ENCODE measurements at regions not wholly inside any gene's neighbourhood (a gene's known extent, or its start where the extent isn't known, plus 50 kb on each side); places are given as distances from the start of the nearest gene placed in this dataset.

DNA sequence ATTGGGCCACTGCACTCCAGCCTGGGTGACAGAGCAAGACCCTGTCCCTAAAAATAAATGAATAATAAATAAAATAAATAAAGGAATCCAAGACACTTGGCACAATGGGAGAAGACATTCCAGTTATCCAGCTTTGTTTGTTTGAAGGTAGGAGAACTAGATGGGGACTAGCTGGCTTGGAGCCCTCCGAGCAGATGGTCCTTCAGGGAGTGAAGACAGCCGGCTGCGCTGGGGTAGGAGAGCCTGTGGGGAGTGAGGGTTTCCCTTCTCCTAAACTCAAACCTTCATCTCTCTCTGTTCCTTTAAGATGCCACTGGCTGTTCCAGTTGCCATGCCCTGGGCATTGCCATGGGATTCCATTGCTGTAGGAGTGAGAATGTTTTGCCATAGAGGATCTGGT is 120.6 kb downstream of the NAV1 start:
- DNase-seq (ENCODE audit: low read depth): no peak

DNA sequence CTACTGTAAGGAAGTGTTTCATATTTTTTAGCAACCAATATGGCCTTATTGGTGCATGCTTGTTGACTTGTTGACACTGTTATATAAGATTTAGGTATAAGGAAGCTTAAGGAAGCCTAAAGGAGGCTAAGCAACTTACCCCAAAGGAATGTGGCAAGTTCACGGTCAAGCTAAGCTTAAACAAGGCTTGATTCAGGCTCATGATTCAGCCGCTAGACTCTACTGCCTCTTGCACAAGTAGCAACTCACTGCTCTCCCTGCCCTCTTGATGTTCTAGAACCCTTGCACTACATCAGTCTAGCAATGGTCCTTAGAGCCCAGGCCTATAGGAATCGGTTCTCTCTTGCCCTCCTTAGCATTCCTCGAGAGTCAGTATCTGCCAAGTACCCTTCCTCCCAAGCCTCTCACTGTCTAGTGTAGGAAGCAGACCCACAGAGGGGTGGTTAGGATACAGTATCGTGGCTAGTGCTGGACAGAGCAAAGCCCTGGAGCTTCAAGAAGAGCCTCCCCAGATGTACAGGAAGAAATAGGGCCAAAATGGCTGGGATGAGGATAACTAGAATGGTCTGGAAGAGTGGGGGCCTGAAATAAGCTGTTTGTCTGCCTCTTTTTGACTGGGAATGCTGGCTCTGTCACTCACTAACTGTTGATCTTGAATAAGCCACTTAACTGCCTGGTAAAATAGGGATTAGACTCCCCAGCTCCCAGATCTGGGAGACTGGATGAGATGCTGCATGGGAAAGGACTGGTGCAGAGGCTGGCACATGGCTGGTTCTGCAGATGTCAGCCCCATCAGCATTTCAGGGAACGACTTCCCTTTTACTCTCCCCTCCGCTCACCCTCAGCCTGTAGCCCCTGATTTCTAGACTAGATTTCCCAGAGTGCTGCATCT is 122.2 kb downstream of the NAV1 start:
- DNase-seq (ENCODE audit: low read depth): no peak

DNA sequence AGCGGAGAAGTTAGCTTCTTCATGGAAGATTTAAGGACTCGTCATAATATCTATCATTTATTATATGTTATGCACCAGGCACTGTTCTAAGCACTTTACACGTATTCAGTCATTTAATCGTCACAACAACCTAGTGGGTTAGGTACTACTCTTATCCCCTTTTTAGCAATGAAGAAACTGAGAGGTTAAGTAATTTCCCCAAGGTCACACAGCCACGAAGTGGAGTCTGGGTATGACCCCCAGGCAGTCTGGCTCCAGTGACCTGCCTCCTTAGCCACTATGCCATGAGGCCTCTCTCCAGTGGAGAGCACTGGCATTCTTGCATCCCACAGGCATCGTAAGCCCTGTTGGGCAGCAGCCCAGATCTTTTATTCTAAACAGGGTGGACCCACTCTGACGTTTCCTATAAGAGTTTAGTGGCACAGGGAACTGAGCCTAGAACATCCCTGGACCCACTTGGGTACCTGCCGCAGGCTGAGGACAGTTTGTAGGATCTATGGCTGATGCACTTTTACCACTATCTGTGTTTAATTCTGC is 123.0 kb downstream of the NAV1 start:
- no peak for DNase-seq (ENCODE audit: low read depth)

DNA sequence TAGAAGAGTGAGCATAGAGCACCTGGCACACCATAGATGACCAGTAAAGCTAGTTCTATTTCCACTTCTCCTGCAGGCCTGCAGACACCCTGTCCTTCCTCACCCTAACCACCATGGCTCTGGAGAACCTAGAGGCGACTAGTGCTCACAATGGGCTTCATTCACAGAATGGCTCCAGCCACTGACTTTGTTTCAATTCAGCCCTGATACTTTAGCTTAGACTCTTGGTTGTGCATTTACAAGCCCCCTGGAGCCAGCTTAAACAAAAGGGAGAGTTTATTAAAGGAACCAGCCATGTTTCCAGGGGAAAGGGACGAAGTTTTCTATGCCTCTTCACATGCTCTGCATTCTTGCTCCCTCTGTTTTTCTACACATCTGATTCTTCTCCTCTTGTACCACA is 123.7 kb downstream of the NAV1 start:
- DNase-seq (ENCODE audit: low read depth): no peak

- no peak for DNase-seq (ENCODE audit: low read depth)
Measured at GRCh38 chr1:201663491-201664113, 124.7 kb downstream of the NAV1 start.

DNA sequence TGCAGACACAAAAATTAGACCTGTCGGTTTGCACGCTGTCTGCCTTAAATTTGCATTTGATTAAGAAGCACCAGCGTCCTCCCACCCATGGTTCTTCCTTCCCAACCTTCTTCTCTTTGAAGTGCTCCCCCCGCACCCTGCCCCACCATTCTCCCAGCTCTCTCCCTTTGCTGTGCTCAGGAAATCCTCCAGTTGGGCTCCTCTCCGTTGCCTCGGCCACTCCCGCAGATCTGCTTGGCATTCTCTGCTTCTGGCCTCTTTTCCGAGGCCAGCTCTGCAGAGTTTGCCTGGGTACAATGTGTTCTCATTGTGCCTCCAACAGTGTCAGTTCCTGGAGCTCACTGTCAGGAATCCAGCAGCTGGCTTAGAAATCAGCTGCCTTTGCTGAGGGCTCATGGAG is 126.1 kb downstream of the NAV1 start:
- no peak for DNase-seq (ENCODE audit: low read depth)

- no peak for DNase-seq (ENCODE audit: low read depth)
Measured at GRCh38 chr1:201666102-201666501, 127.2 kb downstream of the NAV1 start.

- no peak for DNase-seq (ENCODE audit: low read depth)
Measured at GRCh38 chr1:201666645-201667044, 127.7 kb downstream of the NAV1 start.

GRCh38 chr1:201667479-201667878 is 128.6 kb downstream of the NAV1 start:
- no peak for DNase-seq (ENCODE audit: low read depth)

GRCh38 chr1:201670517-201670916 is 131.6 kb downstream of the NAV1 start:
- no peak for DNase-seq (ENCODE audit: low read depth)

- no peak for DNase-seq (ENCODE audit: low read depth)
Measured at GRCh38 chr1:201672685-201673084, 133.8 kb downstream of the NAV1 start.

GRCh38 chr1:201673093-201673492 is 134.2 kb downstream of the NAV1 start:
- DNase-seq (ENCODE audit: low read depth): no peak

DNA sequence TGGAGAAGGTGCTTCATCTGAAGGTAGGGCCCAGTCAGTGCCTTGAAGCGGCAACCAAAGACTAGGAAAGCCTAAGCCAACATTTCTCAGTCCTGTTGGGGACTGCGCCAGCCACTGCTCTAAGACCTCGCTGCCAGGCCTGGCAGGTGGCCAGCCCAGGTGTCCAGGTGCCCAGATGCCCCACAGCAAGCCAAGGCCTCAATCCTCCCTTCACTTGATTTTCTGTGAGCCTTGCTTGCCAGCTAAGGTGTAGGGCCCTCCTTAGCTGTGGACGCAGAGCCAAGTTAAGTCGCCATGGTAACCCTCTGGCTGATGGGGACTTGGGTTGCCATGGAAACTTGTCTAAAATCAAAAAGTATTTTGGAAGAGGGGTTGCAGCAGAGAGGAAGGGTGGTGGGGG is 135.0 kb downstream of the NAV1 start:
- DNase-seq (ENCODE audit: low read depth): no peak

GRCh38 chr1:201675143-201675542 is 136.2 kb downstream of the NAV1 start:
- no peak for DNase-seq (ENCODE audit: low read depth)

DNA sequence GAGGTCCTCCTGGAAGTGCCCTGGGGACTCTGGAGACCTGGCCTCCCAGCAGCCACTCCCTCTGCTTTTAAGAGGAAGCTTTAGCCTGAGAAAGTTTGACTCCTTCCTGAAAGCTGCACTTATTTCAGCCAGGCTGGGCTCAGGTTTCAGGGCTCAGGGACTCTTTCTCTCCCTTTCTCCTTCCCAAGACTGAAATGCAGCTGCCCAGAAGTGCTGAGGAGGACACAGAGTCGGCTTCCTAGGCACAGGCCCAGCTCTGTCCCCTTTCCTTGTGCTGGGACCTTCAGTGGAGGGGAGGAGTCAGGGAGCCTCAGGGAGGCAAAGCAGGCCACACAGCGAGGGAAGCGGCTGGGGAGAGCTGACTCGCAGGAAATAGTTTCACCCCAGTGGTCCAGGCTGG is 137.3 kb downstream of the NAV1 start:
- no peak for DNase-seq (ENCODE audit: low read depth)

GRCh38 chr1:201676641-201677040 is 137.7 kb downstream of the NAV1 start:
- DNase-seq (ENCODE audit: low read depth): no peak

DNA sequence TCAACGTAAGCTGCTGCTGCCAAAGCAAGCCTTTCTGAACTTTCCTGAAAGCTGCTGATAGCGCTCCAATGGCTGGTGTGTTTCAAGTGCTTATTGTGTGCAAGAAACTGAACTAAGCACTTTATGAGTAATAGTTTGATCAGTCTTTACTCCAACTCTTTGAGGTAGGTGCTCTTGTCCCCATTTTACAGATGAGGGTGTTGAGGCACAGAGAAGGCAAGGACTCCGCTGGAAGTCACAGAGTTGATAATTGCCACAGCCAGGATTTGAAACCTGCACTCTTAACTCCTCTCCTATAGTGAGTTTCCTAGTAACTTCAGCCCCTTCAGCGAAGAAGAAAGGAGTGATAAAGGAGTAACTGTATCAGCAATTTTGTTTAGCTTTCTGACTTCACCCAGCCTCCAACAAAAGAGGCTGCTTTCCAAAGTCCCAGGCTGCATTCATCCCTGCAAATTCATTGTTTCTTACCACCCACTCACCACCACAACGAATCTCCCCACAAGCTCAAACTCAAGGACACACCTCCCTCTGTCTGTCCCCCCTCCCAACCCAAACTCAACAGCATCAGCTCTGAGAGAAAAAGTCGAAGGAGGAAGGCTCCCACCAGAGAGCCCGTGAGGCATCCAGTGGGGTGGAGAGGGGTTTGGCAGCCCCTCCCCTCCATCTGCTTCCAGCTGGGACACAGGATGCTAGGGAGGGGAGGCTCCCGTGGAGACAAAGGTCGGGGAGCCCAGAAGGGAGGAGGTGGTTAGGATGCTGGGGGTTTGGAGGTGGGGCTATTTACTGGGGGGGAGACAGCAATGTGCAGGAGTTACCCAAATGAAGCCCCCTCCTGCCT is 139.6 kb downstream of the NAV1 start:
- no peak for DNase-seq (ENCODE audit: low read depth)

- DNase-seq (ENCODE audit: low read depth): no peak
Measured at GRCh38 chr1:201681375-201681774, 142.4 kb downstream of the NAV1 start.

GRCh38 chr1:201682964-201683363 is 144.0 kb downstream of the NAV1 start:
- DNase-seq (ENCODE audit: low read depth): no peak

- DNase-seq (ENCODE audit: low read depth): no peak
Measured at GRCh38 chr1:201683397-201683796, 144.5 kb downstream of the NAV1 start.

DNA sequence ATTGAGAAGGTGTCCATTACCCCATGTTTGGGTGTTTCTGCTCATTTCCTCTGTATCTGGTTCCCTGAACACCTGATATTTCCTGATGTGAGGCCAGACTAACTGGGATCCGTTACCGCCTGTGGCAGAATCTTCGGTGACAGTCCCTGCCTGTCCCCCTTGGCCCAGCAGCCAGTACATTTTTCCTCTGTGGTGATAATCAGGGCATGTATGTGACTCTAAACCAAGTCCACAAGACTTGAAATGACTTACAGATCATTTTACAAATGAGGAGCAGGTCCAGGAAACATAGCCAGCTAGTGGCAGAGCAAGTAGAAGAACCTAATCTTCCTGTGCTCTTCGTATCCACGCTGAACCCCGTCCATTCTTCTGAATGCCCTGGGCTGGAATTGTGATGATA is 143.5 kb upstream of the IPO9 start:
- no peak for DNase-seq (ENCODE audit: low read depth)

DNA sequence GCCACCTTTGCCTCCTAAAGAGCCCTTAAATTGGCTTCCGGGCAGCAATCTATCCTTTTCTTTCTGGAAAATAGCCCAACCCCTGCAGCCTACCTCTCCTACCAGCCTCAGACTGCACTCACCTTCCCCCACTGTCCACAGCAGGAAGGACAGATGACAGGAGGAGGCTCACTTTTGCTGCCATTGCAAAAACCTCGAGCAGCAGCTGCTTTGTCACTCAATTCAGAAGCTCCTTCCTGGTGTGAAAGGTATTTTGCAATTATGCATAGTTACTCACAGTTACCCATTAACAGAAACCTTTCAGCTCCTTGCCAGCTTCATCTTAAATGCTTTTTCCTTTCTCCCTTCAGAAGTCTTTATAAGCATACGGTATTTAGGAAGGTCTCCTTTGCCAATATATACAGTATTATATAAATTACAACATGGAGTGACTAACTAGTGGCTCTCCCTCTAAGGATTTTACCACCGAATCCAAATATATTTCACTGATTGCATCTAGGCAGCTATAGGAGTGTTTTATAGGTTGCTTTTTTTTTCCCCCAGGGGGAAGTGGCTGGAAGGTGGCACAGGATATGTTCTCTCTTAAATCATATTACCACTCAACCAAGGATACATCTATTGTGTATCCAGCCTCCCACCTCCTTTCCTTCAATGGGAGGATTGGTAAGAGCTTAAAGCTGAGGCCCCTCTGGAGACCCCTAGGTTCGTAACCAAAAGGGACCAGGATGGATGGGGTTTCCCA is 142.1 kb upstream of the IPO9 start:
- DNase-seq (ENCODE audit: low read depth): no peak
